A549 (cell line): ENCODE measurements at regions not wholly inside any gene's neighbourhood (a gene's known extent, or its start where the extent isn't known, plus 50 kb on each side); places are given as distances from the start of the nearest gene placed in this dataset.

Experiments
- ATAC-seq, 2 experiments: fragments of 200-7000 bp in 1 of 2; fragments of >200 bp in 1 of 2; cut with Nextera tagmentation in 1 of 2; cut with Tn5 transposase in 1 of 2; 3 replicates each; pipeline versions ENCODE4 v1.8.0 to v1.9.1; 2018 to 2020; ENCODE audit warnings: mild to moderate bottlenecking in 1 of 2, moderate library complexity in 1 of 2
- CTCF ChIA-PET: fragments of 300-600 bp; sonication (Branson Sonifier 250); formaldehyde crosslinking; extraction: SDS; loops from one replicate; lab custom pipeline; 2021; ENCODE audit warnings: antibody characterized with exemption, inconsistent platforms; lab: Yijun Ruan, JAX
- POLR2A ChIA-PET: fragments of 350-600 bp; formaldehyde crosslinking; extraction: SDS; loops from one replicate; lab custom pipeline; 2021; ENCODE audit warnings: antibody characterized with exemption, inconsistent platforms; lab: Yijun Ruan, JAX
- DNase-seq, 2 experiments: peaks; one replicate each; pipeline versions ENCODE4 v3.0.0 to v3.0.0-alpha.2; 2011 to 2016; ENCODE audit warnings: low read depth in 1 of 2, low spot score in 1 of 2
- FAIRE-seq: peaks from 2 replicates; lab custom pipeline; 2011; peaks lifted over from hg19 to GRCh38; lab: Jason Lieb, UNC
- H3K27ac ChIP-seq, 2 experiments: fragments of >200 bp; sonication (Bioruptor Twin); formaldehyde crosslinking; 3 replicates each; pipeline ENCODE4 v1.5.1; 2016 to 2017
- H3K4me1 ChIP-seq: fragments of >200 bp; sonication (Bioruptor Twin); formaldehyde crosslinking; 3 replicates; pipeline ENCODE4 v1.6.1; 2016
- H3K4me2 ChIP-seq: fragments of >200 bp; sonication (Bioruptor Twin); formaldehyde crosslinking; 3 replicates; pipeline ENCODE4 v1.6.1; 2016
- H3K4me3 ChIP-seq: fragments of >200 bp; sonication (Bioruptor Twin); formaldehyde crosslinking; 3 replicates; pipeline ENCODE4 v1.5.1; 2016
- H3K9me3 ChIP-seq: fragments of >200 bp; sonication (Bioruptor Twin); formaldehyde crosslinking; 3 replicates; pipeline ENCODE4 v1.6.1; 2016
- BHLHE40 ChIP-seq: IDR thresholded peaks from 2 replicates; pipeline ENCODE4 v1.6.1; 2012; ENCODE audit warnings: low read depth, low read length, inconsistent platforms
- CBX2 ChIP-seq: fragments of 200-600 bp; sonication (generic); IDR thresholded peaks from 2 replicates; pipeline ENCODE4 v1.6.1; 2016; ENCODE audit warnings: low read depth, mild to moderate bottlenecking, borderline replicate concordance
- CHD4 ChIP-seq: fragments of 200-600 bp; sonication (generic); IDR thresholded peaks from 2 replicates; pipeline ENCODE4 v1.6.1; 2016; ENCODE audit warnings: antibody characterized with exemption, mild to moderate bottlenecking, borderline replicate concordance
- CTCF ChIP-seq: fragments of >200 bp; sonication (Bioruptor Twin); formaldehyde crosslinking; IDR thresholded peaks from 3 replicates; pipeline ENCODE4 v1.5.1; 2016
- E2F6 ChIP-seq: IDR thresholded peaks from 2 replicates; pipeline ENCODE4 v1.6.1; 2012; ENCODE audit warnings: low read depth, borderline replicate concordance
- EHF ChIP-seq: fragments of 250-450 bp; sonication (Bioruptor Pico); IDR thresholded peaks from 2 replicates; pipeline ENCODE4 v1.5.0; 2020; ENCODE audit warnings: mild to moderate bottlenecking
- EHMT2 ChIP-seq: fragments of 200-600 bp; sonication (generic); IDR thresholded peaks from 2 replicates; pipeline ENCODE4 v1.6.1; 2016; ENCODE audit warnings: antibody characterized with exemption, low read depth, mild to moderate bottlenecking, moderate library complexity
- ESRRA ChIP-seq: fragments of 150-350 bp; IDR thresholded peaks from 2 replicates; pipeline ENCODE4 v1.6.1; 2014; ENCODE audit warnings: mild to moderate bottlenecking, low read length, borderline replicate concordance
- FOXS1 ChIP-seq: fragments of 250-450 bp; sonication (Bioruptor Pico); IDR thresholded peaks from 2 replicates; pipeline ENCODE4 v1.5.0; 2020; ENCODE audit warnings: mild to moderate bottlenecking, moderate library complexity
- HDAC2 ChIP-seq: fragments of 200-600 bp; sonication (generic); IDR thresholded peaks from 2 replicates; pipeline ENCODE4 v1.6.1; 2016
- HOXA7 ChIP-seq: fragments of 250-450 bp; sonication (Bioruptor Pico); IDR thresholded peaks from 2 replicates; pipeline ENCODE4 v1.5.0; 2020; ENCODE audit warnings: mild to moderate bottlenecking, moderate library complexity
- JUNB ChIP-seq: fragments of >200 bp; sonication (Bioruptor Twin); formaldehyde crosslinking; IDR thresholded peaks from 2 replicates; pipeline ENCODE4 v1.6.1; 2016
- KDM1A ChIP-seq: fragments of 200-600 bp; sonication (generic); IDR thresholded peaks from 2 replicates; pipeline ENCODE4 v1.6.1; 2016; ENCODE audit warnings: low read depth, mild to moderate bottlenecking
- KDM5A ChIP-seq: fragments of 200-600 bp; sonication (generic); IDR thresholded peaks from 2 replicates; pipeline ENCODE4 v1.6.1; 2016; ENCODE audit warnings: antibody characterized with exemption, mild to moderate bottlenecking
- MAFK ChIP-seq: fragments of 450-650 bp; IDR thresholded peaks from 2 replicates; pipeline ENCODE4 v1.6.1; 2014; ENCODE audit not compliant: partially characterized antibody
- MAX ChIP-seq: IDR thresholded peaks from 2 replicates; pipeline ENCODE4 v1.6.1; 2012
- MAZ ChIP-seq: fragments of 150-350 bp; IDR thresholded peaks from 2 replicates; pipeline ENCODE4 v1.6.1; 2014; ENCODE audit warnings: antibody characterized with exemption, low read depth, low read length, borderline replicate concordance
- PBX3 ChIP-seq: IDR thresholded peaks from 2 replicates; pipeline ENCODE4 v1.6.1; 2012
- POLR2A ChIP-seq: IDR thresholded peaks from 2 replicates; pipeline ENCODE4 v1.6.1; 2012; ENCODE audit warnings: mild to moderate bottlenecking, low read length
- POLR2AphosphoS2 ChIP-seq: conservative IDR thresholded peaks from 2 replicates; pipeline ENCODE4 v1.6.1; 2012; ENCODE audit warnings: low read length, improper control_type of control experiment, inconsistent platforms
- RARB ChIP-seq: fragments of 250-450 bp; sonication (Bioruptor Pico); IDR thresholded peaks from 2 replicates; pipeline ENCODE4 v1.8.0; 2021; ENCODE audit warnings: mild to moderate bottlenecking, moderate library complexity
- RCOR1 ChIP-seq: fragments of 150-350 bp; IDR thresholded peaks from 2 replicates; pipeline ENCODE4 v1.6.1; 2014; ENCODE audit warnings: antibody characterized with exemption, low read length, low read depth
- SMC3 ChIP-seq: fragments of >200 bp; sonication (Bioruptor Twin); formaldehyde crosslinking; IDR thresholded peaks from 3 replicates; pipeline ENCODE4 v1.6.1; 2018; ENCODE audit warnings: inconsistent platforms
- TP53 ChIP-seq: fragments of 250-450 bp; sonication (Bioruptor Pico); IDR thresholded peaks from 2 replicates; pipeline ENCODE4 v1.5.0; 2021; ENCODE audit warnings: mild to moderate bottlenecking, moderate library complexity
- USF2 ChIP-seq: fragments of 450-650 bp; IDR thresholded peaks from 2 replicates; pipeline ENCODE4 v1.6.1; 2014; ENCODE audit warnings: antibody characterized with exemption
- ZNF302 ChIP-seq: fragments of 250-450 bp; sonication (Bioruptor Pico); IDR thresholded peaks from 2 replicates; pipeline ENCODE4 v1.9.0; 2021; ENCODE audit warnings: inconsistent platforms, mild to moderate bottlenecking, moderate library complexity
- WGBS: methylation state at CpG from one replicate; pipeline ENCODE4 v1.1.6; 2017; ENCODE audit errors: missing lambda C conversion rate; 5-methylcytosine and 5-hydroxymethylcytosine counted together

GRCh38 chr18:39661856-39662366 lies 2096.3 kb upstream of the CELF4 start:
- Histone ChIP-seq H3K4me2 (no peak overlapping the region), H3K4me1 (no peaks in the 10 kb centered on the region), H3K4me3 (no peak overlapping the region), H3K9me3 (no peaks in the 10 kb centered on the region)
- DNase-seq (no peak), FAIRE-seq (no peak), ATAC-seq (no peak)
- whole genome bisulfite sequencing, result 91% methylated on average over 2 of the region's 2 CpGs
- POLR2A ChIA-PET, result no interaction called here
- no peak for TF ChIP-seq RARB (CRISPR knock-in tag)
- no peak for TF ChIP-seq SMC3
- no peak for TF ChIP-seq ZNF302
- no peak for TF ChIP-seq EHF (CRISPR knock-in tag)
- no peak for TF ChIP-seq BHLHE40
- TF ChIP-seq KDM1A, result no peak
- TF ChIP-seq TP53 (CRISPR knock-in tag), result no peak
- no peak for TF ChIP-seq E2F6
- no peak for TF ChIP-seq JUNB
- TF ChIP-seq HOXA7 (CRISPR knock-in tag), result no peak
- no peak for TF ChIP-seq MAZ
- TF ChIP-seq HDAC2, result no peak
- no peak for TF ChIP-seq RCOR1
- no peak for TF ChIP-seq ESRRA
- no peak for TF ChIP-seq MAFK
- no peak for TF ChIP-seq USF2
- TF ChIP-seq, all 56 proteins: peak for 0
- CTCF ChIA-PET, result no interaction called here
- H3K27ac ChIP-seq, result no peak overlapping the region

- no peak overlapping the region for H3K4me3 ChIP-seq
- DNase-seq (no peak), FAIRE-seq (no peak), ATAC-seq (no peak)
- no peak overlapping the region for H3K4me2 ChIP-seq
- H3K9me3 ChIP-seq, result no peaks in the 10 kb centered on the region
- CTCF ChIA-PET, result no interaction called here
- POLR2A ChIA-PET, result no interaction called here
- no peak for TF ChIP-seq FOXS1 (CRISPR knock-in tag)
- 95% methylated on average over 2 of the region's 2 CpGs for WGBS
- H3K27ac ChIP-seq, result no peak overlapping the region
- no peaks in the 10 kb centered on the region for H3K4me1 ChIP-seq
These were observed 2094.5 kb upstream of the CELF4 start for GRCh38 chr18:39660141-39660540.

- FAIRE-seq (no peak), ATAC-seq (no peak), DNase-seq (no peak)
- H3K4me2 ChIP-seq, result no peak overlapping the region
- WGBS, result 88% methylated on average over 4 of the region's 4 CpGs
- no peaks in the 10 kb centered on the region for H3K4me1 ChIP-seq
- ChIA-PET POLR2A (interaction anchor here (0.6 kb wide), 1 partner anchor 1736 kb away, joined by 3 read pairs; no protein-coding TSS in a partner anchor), CTCF (no interaction called here)
- H3K9me3 ChIP-seq, result no peaks in the 10 kb centered on the region
- no peak overlapping the region for H3K4me3 ChIP-seq
- no peak overlapping the region for H3K27ac ChIP-seq
- TF ChIP-seq CTCF (no peak), POLR2AphosphoS2 (no peak), E2F6 (no peak), FOXS1 (CRISPR knock-in tag) (no peak), CHD4 (no peak), EHF (CRISPR knock-in tag) (no peak), CBX2 (no peak), KDM5A (no peak), MAX (no peak), POLR2A (no peak), EHMT2 (no peak), PBX3 (no peak)
These were observed 2089.7 kb upstream of the CELF4 start for GRCh38 chr18:39655341-39655740.
